ENCODE measurements at regions not wholly inside any gene's neighbourhood (a gene's known extent, or its start where the extent isn't known, plus 50 kb on each side); places are given as distances from the start of the nearest gene placed in this dataset.

DNA sequence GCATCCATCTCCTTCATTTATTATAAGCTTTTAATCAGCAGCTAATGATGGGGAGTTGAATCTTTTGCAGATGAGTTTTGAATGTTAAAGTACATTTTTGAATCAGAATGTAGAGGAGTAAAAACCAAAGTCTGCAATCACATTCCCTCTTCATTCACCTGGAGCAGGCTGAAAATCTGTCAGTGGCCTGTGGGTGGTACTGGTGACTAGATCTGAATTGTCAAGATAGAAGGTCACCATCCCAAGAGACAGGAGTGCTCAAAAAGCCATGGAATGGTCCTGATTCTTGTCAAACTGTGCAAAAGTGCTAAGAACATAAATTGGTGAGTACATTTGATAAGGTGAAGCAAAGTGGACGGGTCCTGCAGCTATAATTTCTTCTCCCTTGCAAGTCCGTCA is 881.3 kb upstream of the NR2F2 start:
- no peaks in the 10 kb centered on the region for H3K36me3 Mint-ChIP-seq (ENCODE audit: low read depth)
- H3K27ac Mint-ChIP-seq = no peak overlapping the region
- no peaks in the 10 kb centered on the region for H3K9me3 Mint-ChIP-seq
- H3K4me1 Mint-ChIP-seq (ENCODE audit: low read depth) = peaks cover 31% of the 10 kb centered on the region
- H3K4me3 Mint-ChIP-seq = no peak overlapping the region
- no peak for DNase-seq
- peaks cover 12% of the 10 kb centered on the region for H3K27me3 Mint-ChIP-seq

- Mint-ChIP-seq H3K4me1 (ENCODE audit: low read depth) (peaks cover 34% of the 10 kb centered on the region), H3K36me3 (ENCODE audit: low read depth) (no peaks in the 10 kb centered on the region), H3K27ac (no peak overlapping the region), H3K27me3 (peaks cover 12% of the 10 kb centered on the region), H3K4me3 (no peak overlapping the region), H3K9me3 (no peaks in the 10 kb centered on the region)
- DNase-seq = no peak
Measured at GRCh38 chr15:95450413-95450812, 880.1 kb upstream of the NR2F2 start.

- Mint-ChIP-seq H3K4me1 (ENCODE audit: low read depth) (peaks cover 34% of the 10 kb centered on the region), H3K9me3 (no peaks in the 10 kb centered on the region), H3K36me3 (ENCODE audit: low read depth) (no peaks in the 10 kb centered on the region), H3K4me3 (no peak overlapping the region), H3K27me3 (peaks cover 12% of the 10 kb centered on the region), H3K27ac (no peak overlapping the region)
- DNase-seq = no peak
Measured at GRCh38 chr15:95451938-95452337, 878.6 kb upstream of the NR2F2 start.

GRCh38 chr15:95454403-95455262 is 875.9 kb upstream of the NR2F2 start:
- Mint-ChIP-seq H3K27ac (no peak overlapping the region), H3K4me1 (ENCODE audit: low read depth) (peaks cover 20% of the 10 kb centered on the region), H3K9me3 (no peaks in the 10 kb centered on the region), H3K36me3 (ENCODE audit: low read depth) (no peaks in the 10 kb centered on the region), H3K4me3 (no peak overlapping the region), H3K27me3 (peaks cover 3% of the 10 kb centered on the region)
- no peak for DNase-seq

- no peak for DNase-seq
- Mint-ChIP-seq H3K27ac (no peak overlapping the region), H3K36me3 (ENCODE audit: low read depth) (no peaks in the 10 kb centered on the region), H3K27me3 (peaks cover 6% of the 10 kb centered on the region), H3K9me3 (no peaks in the 10 kb centered on the region), H3K4me3 (no peak overlapping the region), H3K4me1 (ENCODE audit: low read depth) (peaks cover 20% of the 10 kb centered on the region)
Measured at GRCh38 chr15:95457520-95457919, 873.0 kb upstream of the NR2F2 start.

- peaks cover 20% of the 10 kb centered on the region for H3K4me1 Mint-ChIP-seq (ENCODE audit: low read depth)
- H3K27ac Mint-ChIP-seq = no peak overlapping the region
Measured at GRCh38 chr15:95458721-95459120, 871.8 kb upstream of the NR2F2 start.

DNA sequence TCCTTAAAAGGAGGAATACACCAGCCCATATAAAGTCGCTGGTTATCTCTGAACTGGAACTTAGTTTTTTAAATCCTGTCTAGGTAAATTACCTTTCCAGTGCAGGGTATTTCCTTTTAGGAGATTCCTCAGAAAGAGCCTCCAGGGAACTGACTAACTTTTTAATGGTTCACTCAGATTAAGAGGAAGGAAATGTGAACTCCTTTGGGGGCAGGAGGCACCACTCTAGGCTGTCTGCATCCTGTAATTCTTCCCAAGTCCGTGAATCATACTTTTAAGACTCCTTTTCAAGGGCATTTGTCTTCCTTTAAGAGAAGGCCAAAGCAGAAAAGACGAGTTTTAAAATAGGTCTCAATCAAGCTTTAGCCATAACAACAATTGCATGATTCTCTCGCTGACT is 871.2 kb upstream of the NR2F2 start:
- Mint-ChIP-seq H3K4me1 (ENCODE audit: low read depth) (peaks cover 20% of the 10 kb centered on the region), H3K9me3 (no peaks in the 10 kb centered on the region), H3K27ac (no peak overlapping the region), H3K36me3 (ENCODE audit: low read depth) (no peaks in the 10 kb centered on the region), H3K27me3 (peaks cover 4% of the 10 kb centered on the region), H3K4me3 (no peak overlapping the region)
- no peak for DNase-seq

More at GRCh38 chr15:95458721-95459120, 871.8 kb upstream of the NR2F2 start:
- Mint-ChIP-seq H3K4me3 (no peak overlapping the region), H3K9me3 (no peaks in the 10 kb centered on the region), H3K36me3 (ENCODE audit: low read depth) (no peaks in the 10 kb centered on the region), H3K27me3 (peaks cover 6% of the 10 kb centered on the region)
- DNase-seq = no peak

DNA sequence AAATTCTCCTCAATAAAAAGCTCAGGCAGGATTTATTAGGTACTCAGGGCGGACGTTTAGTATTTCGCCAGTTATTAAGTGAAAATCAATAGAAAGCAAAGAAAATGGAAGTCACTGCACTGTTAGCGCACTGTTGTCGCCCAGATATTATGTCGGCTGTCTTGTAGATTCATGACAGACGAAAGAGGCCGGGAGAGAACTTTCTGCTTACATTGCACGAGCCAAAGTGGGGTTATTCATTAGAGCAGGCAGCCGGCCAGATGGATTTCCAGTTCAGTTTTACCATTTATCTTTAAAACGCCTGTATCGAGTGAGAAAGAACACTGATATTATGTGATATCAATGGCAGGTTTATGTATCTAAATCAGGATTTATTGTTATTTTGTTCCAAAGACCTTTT is 866.0 kb upstream of the NR2F2 start:
- H3K4me3 Mint-ChIP-seq = no peak overlapping the region
- no peaks in the 10 kb centered on the region for H3K4me1 Mint-ChIP-seq (ENCODE audit: low read depth)
- no peaks in the 10 kb centered on the region for H3K9me3 Mint-ChIP-seq
- no peak for DNase-seq
- H3K27me3 Mint-ChIP-seq = peaks cover 6% of the 10 kb centered on the region
- no peak overlapping the region for H3K27ac Mint-ChIP-seq
- H3K36me3 Mint-ChIP-seq (ENCODE audit: low read depth) = no peaks in the 10 kb centered on the region

- Mint-ChIP-seq H3K9me3 (no peaks in the 10 kb centered on the region), H3K4me3 (no peak overlapping the region), H3K27ac (no peak overlapping the region), H3K4me1 (ENCODE audit: low read depth) (no peaks in the 10 kb centered on the region), H3K27me3 (peaks cover 3% of the 10 kb centered on the region), H3K36me3 (ENCODE audit: low read depth) (no peaks in the 10 kb centered on the region)
- DNase-seq = no peak
Measured at GRCh38 chr15:95468820-95469219, 861.7 kb upstream of the NR2F2 start.

DNA sequence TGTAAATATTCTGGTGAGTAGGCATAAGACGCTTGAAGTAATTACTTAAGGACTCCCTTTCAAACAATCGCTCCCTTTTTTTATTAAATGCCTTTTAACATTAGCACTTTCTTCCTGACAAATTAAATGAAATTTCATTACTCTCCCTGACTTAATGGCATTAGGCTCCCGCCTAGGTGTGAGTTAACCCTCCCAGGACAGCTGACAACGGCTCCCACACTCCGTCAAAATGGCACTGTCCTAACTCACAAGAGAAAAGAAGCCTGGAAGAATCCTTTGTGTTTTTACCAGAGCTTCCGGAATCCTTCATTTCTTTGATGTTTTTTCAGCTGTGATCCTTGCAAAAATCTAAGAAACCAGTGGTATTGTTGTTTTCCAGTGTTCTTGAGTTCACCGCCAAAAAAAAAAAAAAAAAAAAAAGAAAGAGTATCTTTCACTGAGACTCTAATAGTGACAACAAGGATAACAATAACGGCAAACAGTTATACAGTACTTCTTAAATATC is 861.0 kb upstream of the NR2F2 start:
- Mint-ChIP-seq H3K4me3 (no peak overlapping the region), H3K4me1 (ENCODE audit: low read depth) (no peaks in the 10 kb centered on the region), H3K9me3 (no peaks in the 10 kb centered on the region), H3K36me3 (ENCODE audit: low read depth) (no peaks in the 10 kb centered on the region), H3K27ac (no peak overlapping the region), H3K27me3 (peaks cover 5% of the 10 kb centered on the region)
- no peak for DNase-seq

DNA sequence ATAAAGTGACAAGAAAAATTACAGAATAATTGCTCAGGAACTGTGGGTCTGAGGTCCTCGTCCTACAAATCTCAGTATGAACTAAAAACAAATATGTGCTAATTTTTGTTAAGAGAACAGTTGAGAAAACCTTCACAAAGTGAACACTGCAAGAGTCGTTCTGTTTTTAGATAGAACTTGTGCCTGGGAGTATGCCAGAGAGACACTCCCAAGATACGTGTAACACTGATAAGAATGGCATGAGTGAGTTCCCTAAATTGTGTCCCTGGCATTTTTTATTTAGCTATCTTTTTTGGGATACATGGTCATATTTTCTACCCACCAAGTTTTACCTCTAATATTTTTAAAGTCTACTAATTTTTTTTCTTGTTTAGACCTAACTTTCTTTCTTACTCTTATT is 860.0 kb upstream of the NR2F2 start:
- H3K27me3 Mint-ChIP-seq = peaks cover 5% of the 10 kb centered on the region
- H3K4me3 Mint-ChIP-seq = no peak overlapping the region
- H3K4me1 Mint-ChIP-seq (ENCODE audit: low read depth) = no peaks in the 10 kb centered on the region
- DNase-seq = no peak
- H3K9me3 Mint-ChIP-seq = no peaks in the 10 kb centered on the region
- H3K36me3 Mint-ChIP-seq (ENCODE audit: low read depth) = no peaks in the 10 kb centered on the region
- H3K27ac Mint-ChIP-seq = no peak overlapping the region

- Mint-ChIP-seq H3K4me3 (no peak overlapping the region), H3K36me3 (ENCODE audit: low read depth) (no peaks in the 10 kb centered on the region), H3K27me3 (peaks cover 5% of the 10 kb centered on the region), H3K4me1 (ENCODE audit: low read depth) (no peaks in the 10 kb centered on the region), H3K27ac (no peak overlapping the region), H3K9me3 (no peaks in the 10 kb centered on the region)
- no peak for DNase-seq
Measured at GRCh38 chr15:95470997-95471689, 859.4 kb upstream of the NR2F2 start.

- Mint-ChIP-seq H3K27ac (no peak overlapping the region), H3K27me3 (peaks cover 5% of the 10 kb centered on the region), H3K9me3 (no peaks in the 10 kb centered on the region), H3K4me1 (ENCODE audit: low read depth) (no peaks in the 10 kb centered on the region), H3K4me3 (no peak overlapping the region), H3K36me3 (ENCODE audit: low read depth) (no peaks in the 10 kb centered on the region)
- DNase-seq = no peak
Measured at GRCh38 chr15:95471690-95472086, 858.8 kb upstream of the NR2F2 start.

GRCh38 chr15:95475067-95475466 is 855.4 kb upstream of the NR2F2 start:
- Mint-ChIP-seq H3K27me3 (peaks cover 6% of the 10 kb centered on the region), H3K4me3 (no peak overlapping the region), H3K9me3 (no peaks in the 10 kb centered on the region), H3K27ac (no peak overlapping the region), H3K4me1 (ENCODE audit: low read depth) (no peaks in the 10 kb centered on the region), H3K36me3 (ENCODE audit: low read depth) (no peaks in the 10 kb centered on the region)
- DNase-seq = no peak

DNA sequence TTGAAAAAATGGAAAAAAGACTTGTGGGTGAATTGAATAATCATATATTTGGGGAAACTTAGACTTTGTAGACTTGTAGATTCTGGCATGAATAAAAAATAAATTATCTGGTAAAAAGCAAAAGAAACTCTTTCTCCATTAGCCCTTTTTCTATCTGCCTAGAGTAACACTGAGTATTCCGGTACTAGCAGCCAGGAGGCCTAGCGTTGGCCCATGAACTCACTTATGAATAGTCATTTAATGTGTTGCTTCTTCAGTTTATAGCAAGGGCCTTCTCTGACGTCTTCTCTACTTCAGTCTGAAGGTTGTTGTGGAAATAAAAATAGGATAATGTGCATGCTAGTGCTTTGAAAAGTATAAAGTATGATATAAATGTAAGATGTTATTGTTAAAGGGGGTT is 851.2 kb upstream of the NR2F2 start:
- DNase-seq = no peak
- no peaks in the 10 kb centered on the region for H3K36me3 Mint-ChIP-seq (ENCODE audit: low read depth)
- no peaks in the 10 kb centered on the region for H3K4me1 Mint-ChIP-seq (ENCODE audit: low read depth)
- no peak overlapping the region for H3K4me3 Mint-ChIP-seq
- peaks cover 4% of the 10 kb centered on the region for H3K27me3 Mint-ChIP-seq
- peaks cover 5% of the 10 kb centered on the region for H3K9me3 Mint-ChIP-seq
- no peak overlapping the region for H3K27ac Mint-ChIP-seq
